Panc1 (cell line): ENCODE measurements at regions not wholly inside any gene's neighbourhood (a gene's known extent, or its start where the extent isn't known, plus 50 kb on each side); places are given as distances from the start of the nearest gene placed in this dataset.

ENCODE experiments used
- ATAC-seq: fragments of 200-7000 bp; cut with Tn5 transposase; 2 replicates; pipeline ENCODE4 v1.9.1; 2020; ENCODE audit warnings: mild to moderate bottlenecking, moderate library complexity
- BruUV-seq: library from RNA; stranded (reverse); fragments of 400-500 nt; replicated peaks from 2 replicates; lab custom pipeline; 2021; lab: Mats Ljungman, UMichigan
- CTCF ChIA-PET: fragments of 300-600 bp; sonication (Branson Sonifier 250); formaldehyde crosslinking; loops from one replicate; lab custom pipeline; 2022; ENCODE audit warnings: antibody characterized with exemption; lab: Charles Lee
- POLR2A ChIA-PET: fragments of 300-600 bp; sonication (Branson Sonifier 250); formaldehyde crosslinking; loops from one replicate; lab custom pipeline; 2022; ENCODE audit warnings: antibody characterized with exemption; lab: Charles Lee
- DNase-seq: peaks from one replicate; pipeline ENCODE4 v3.0.0-alpha.2; 2010; ENCODE audit warnings: low read depth, low spot score
- H3K27ac ChIP-seq: 2 replicates; pipeline ENCODE4 v1.5.1; 2011; ENCODE audit warnings: mild to moderate bottlenecking, low read length, inconsistent platforms
- H3K27me3 ChIP-seq: fragments of 200-500 bp; sonication (Bioruptor generic); 2 replicates; pipeline ENCODE4 v1.6.0; 2014; ENCODE audit warnings: low read length, inconsistent platforms; ENCODE audit not compliant: control insufficient read depth, insufficient read depth
- H3K36me3 ChIP-seq: fragments of 200-500 bp; sonication (Bioruptor generic); 2 replicates; pipeline ENCODE4 v1.5.1; 2014; ENCODE audit warnings: inconsistent platforms, mild to moderate bottlenecking, low read length, moderate library complexity; ENCODE audit not compliant: control insufficient read depth, insufficient read depth
- H3K4me1 ChIP-seq: 2 replicates; pipeline ENCODE4 v1.5.1; 2011; ENCODE audit warnings: inconsistent platforms, mild to moderate bottlenecking, low read length, moderate library complexity; ENCODE audit not compliant: control insufficient read depth, insufficient read depth
- H3K4me3 ChIP-seq, 2 experiments: 2 replicates each; pipeline ENCODE4 v1.5.1; 2011 to 2012; ENCODE audit warnings: low read depth in 2 of 2, low read length in 2 of 2, mild to moderate bottlenecking in 2 of 2, inconsistent platforms in 1 of 2, moderate library complexity in 1 of 2
- H3K9me3 ChIP-seq: fragments of 200-500 bp; sonication (Bioruptor generic); 2 replicates; pipeline ENCODE4 v1.5.1; 2014; ENCODE audit warnings: low read depth, mild to moderate bottlenecking, inconsistent platforms, low read length, moderate library complexity; ENCODE audit not compliant: control insufficient read depth, insufficient read depth
- CTCF ChIP-seq: fragments of 450-650 bp; IDR thresholded peaks from 2 replicates; pipeline ENCODE4 v1.5.1; 2017; ENCODE audit warnings: mild to moderate bottlenecking
- POLR2AphosphoS5 ChIP-seq: IDR thresholded peaks from 2 replicates; pipeline ENCODE4 v1.6.1; 2012; ENCODE audit warnings: mild to moderate bottlenecking, low read depth, low read length, moderate library complexity
- SIN3A ChIP-seq: IDR thresholded peaks from 2 replicates; pipeline ENCODE4 v1.6.1; 2012; ENCODE audit warnings: low read depth, mild to moderate bottlenecking, low read length, moderate library complexity, borderline replicate concordance; ENCODE audit not compliant: insufficient read depth
- TCF7L2 ChIP-seq: IDR thresholded peaks from 2 replicates; pipeline ENCODE4 v1.6.1; 2011; ENCODE audit warnings: mild to moderate bottlenecking, low read depth, low read length, inconsistent platforms
- in situ Hi-C: cut with HindIII; loops from 2 replicates; pipeline ENCODE4 v1.10.0; 2016; ENCODE audit warnings: low sequenced_read_pairs, low pct_unique_long_range_greater_than_20kb
- intact Hi-C: fragments of 100-400 bp; cut with micrococcal nuclease; formaldehyde crosslinking; loops from one replicate; pipeline ENCODE4 v1.10.0; 2022; ENCODE audit not compliant: unreplicated experiment
- TF ChIP-seq, protein P1 (sequence below), 2 experiments: IDR thresholded peaks; 2 replicates each; pipeline ENCODE4 v1.6.1; 2011 to 2012; ENCODE audit warnings: low read depth in 2 of 2, control low read depth in 1 of 2, low read length in 1 of 2, mild to moderate bottlenecking in 1 of 2, moderate library complexity in 1 of 2; ENCODE audit not compliant: insufficient read depth in 1 of 2

DNA sequence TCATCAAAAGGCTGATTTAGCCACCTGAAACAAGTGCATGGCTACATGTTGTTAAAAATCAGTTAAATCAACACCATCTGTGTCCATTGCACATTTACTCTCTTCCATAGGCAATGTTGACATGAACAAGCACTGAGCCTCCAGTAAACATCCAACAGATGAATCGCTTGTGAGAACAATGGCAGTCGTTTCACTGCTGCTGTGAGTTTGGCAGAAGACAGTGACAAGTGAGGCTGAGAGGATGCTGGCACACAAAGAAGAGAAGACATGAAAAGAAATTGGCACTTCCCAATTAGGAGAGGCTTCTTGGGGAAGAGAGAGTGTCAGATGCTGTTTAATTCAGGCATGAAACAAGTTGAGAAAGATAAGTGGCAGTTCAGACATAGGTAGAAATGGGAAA lies 227.4 kb upstream of the STT3B start:
- no peaks in the 10 kb centered on the region for H3K36me3 ChIP-seq
- no peak overlapping the region for H3K4me3 ChIP-seq
- no TSS peak for BruUV-seq
- H3K4me1 ChIP-seq: no peaks in the 10 kb centered on the region
- no peak overlapping the region for H3K27ac ChIP-seq
- no peak for ATAC-seq
- H3K9me3 ChIP-seq: no peaks in the 10 kb centered on the region
- no peak for DNase-seq
- no peak for TF ChIP-seq TCF7L2
- TF ChIP-seq, protein P1, sequence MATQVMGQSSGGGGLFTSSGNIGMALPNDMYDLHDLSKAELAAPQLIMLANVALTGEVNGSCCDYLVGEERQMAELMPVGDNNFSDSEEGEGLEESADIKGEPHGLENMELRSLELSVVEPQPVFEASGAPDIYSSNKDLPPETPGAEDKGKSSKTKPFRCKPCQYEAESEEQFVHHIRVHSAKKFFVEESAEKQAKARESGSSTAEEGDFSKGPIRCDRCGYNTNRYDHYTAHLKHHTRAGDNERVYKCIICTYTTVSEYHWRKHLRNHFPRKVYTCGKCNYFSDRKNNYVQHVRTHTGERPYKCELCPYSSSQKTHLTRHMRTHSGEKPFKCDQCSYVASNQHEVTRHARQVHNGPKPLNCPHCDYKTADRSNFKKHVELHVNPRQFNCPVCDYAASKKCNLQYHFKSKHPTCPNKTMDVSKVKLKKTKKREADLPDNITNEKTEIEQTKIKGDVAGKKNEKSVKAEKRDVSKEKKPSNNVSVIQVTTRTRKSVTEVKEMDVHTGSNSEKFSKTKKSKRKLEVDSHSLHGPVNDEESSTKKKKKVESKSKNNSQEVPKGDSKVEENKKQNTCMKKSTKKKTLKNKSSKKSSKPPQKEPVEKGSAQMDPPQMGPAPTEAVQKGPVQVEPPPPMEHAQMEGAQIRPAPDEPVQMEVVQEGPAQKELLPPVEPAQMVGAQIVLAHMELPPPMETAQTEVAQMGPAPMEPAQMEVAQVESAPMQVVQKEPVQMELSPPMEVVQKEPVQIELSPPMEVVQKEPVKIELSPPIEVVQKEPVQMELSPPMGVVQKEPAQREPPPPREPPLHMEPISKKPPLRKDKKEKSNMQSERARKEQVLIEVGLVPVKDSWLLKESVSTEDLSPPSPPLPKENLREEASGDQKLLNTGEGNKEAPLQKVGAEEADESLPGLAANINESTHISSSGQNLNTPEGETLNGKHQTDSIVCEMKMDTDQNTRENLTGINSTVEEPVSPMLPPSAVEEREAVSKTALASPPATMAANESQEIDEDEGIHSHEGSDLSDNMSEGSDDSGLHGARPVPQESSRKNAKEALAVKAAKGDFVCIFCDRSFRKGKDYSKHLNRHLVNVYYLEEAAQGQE (IDR thresholded peaks at IDR 0.05; ENCODE audit: insufficient read depth in 1 of 2, low read depth in 2 of 2, low read length in 1 of 2): no peak
- intact Hi-C loops (no loop called here), in situ Hi-C loops (no loop called here)
- H3K27me3 ChIP-seq: no peaks in the 10 kb centered on the region
- ChIA-PET CTCF (no interaction called here), POLR2A (no interaction called here)

DNA sequence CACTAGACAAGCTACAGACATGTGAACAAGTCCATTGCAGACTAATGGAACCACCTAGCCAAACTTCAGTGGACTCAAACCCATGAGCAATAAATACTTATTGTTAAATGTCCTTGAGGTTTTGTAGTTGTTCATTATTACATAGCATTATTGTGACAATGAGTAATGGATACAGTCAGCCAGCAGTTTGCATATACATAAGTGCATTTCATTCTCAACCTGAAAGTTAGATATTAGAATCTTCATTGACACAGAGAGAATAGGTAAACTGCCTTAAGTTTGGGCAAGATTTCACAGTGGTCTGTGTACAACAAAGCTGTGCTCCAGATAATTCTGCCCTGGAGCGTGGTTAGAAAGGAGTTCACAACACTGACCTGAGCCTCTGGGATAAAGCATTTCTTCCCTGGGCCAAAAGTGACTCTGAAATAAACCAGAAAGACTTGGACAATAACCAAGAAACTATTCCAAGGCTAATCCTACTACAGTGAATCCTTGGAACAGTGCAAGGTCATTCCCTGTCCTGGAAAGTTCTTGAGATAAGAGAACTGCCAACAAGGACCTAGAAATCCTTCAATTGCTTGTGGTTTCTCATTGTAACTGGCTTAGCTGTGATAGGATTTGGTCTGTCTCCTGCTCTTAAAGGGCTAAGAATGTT lies 225.5 kb upstream of the STT3B start:
- H3K27ac ChIP-seq: no peak overlapping the region
- H3K4me1 ChIP-seq: no peaks in the 10 kb centered on the region
- POLR2A ChIA-PET: no interaction called here
- BruUV-seq: no TSS peak
- CTCF ChIA-PET: no interaction called here
- TF ChIP-seq, protein P1 (IDR thresholded peaks at IDR 0.05; ENCODE audit: insufficient read depth in 1 of 2, low read depth in 2 of 2, low read length in 1 of 2): no peak
- TF ChIP-seq SIN3A (no peak), CTCF (no peak), TCF7L2 (no peak), POLR2AphosphoS5 (no peak)
- DNase-seq (no peak), ATAC-seq (no peak)
- H3K9me3 ChIP-seq: no peaks in the 10 kb centered on the region
- no peaks in the 10 kb centered on the region for H3K27me3 ChIP-seq
- no peaks in the 10 kb centered on the region for H3K36me3 ChIP-seq
- in situ Hi-C loops (no loop called here), intact Hi-C loops (no loop called here)
- H3K4me3 ChIP-seq: no peak overlapping the region
